H1 (cell line): ENCODE measurements at regions not wholly inside any gene's neighbourhood (a gene's known extent, or its start where the extent isn't known, plus 50 kb on each side); places are given as distances from the start of the nearest gene placed in this dataset.

Experiments
- CTCF ChIA-PET: fragments of 300-600 bp; sonication (Branson Sonifier 250); formaldehyde crosslinking; loops from one replicate; lab custom pipeline; 2021; ENCODE audit not compliant: partially characterized antibody; lab: Charles Lee
- POLR2A ChIA-PET: fragments of 300-600 bp; sonication (Branson Sonifier 250); formaldehyde crosslinking; loops from one replicate; lab custom pipeline; 2021; ENCODE audit warnings: inconsistent platforms; ENCODE audit not compliant: partially characterized antibody; lab: Charles Lee
- DNase-seq, 2 experiments: peaks; one replicate each; pipeline versions ENCODE4 v3.0.0 to v3.0.0-alpha.2; 2010 to 2022; ENCODE audit warnings: low spot score in 2 of 2, low read depth in 1 of 2, mixed read lengths in 1 of 2
- FAIRE-seq: peaks from 2 replicates; lab custom pipeline; 2011; peaks lifted over from hg19 to GRCh38; lab: Jason Lieb, UNC
- H2AFZ ChIP-seq: 2 replicates; pipeline ENCODE4 v1.8.1; 2012; ENCODE audit warnings: low read length, inconsistent platforms
- H2AK5ac ChIP-seq: 2 replicates; pipeline ENCODE4 v1.6.1; 2013; ENCODE audit warnings: low read depth, low read length
- H2BK120ac ChIP-seq: replicated peaks from 2 replicates; pipeline ENCODE3; 2013; ENCODE audit warnings: low read depth, low read length, inconsistent platforms
- H2BK12ac ChIP-seq: 2 replicates; pipeline ENCODE4 v1.6.1; 2013; ENCODE audit warnings: low read depth, low read length
- H2BK15ac ChIP-seq: 2 replicates; pipeline ENCODE4 v1.6.1; 2013; ENCODE audit warnings: low read length
- H2BK20ac ChIP-seq: 2 replicates; pipeline ENCODE4 v1.6.1; 2013; ENCODE audit warnings: low read length
- H2BK5ac ChIP-seq: 2 replicates; pipeline ENCODE4 v1.6.1; 2013; ENCODE audit warnings: low read depth, low read length
- H3K14ac ChIP-seq: 2 replicates; pipeline ENCODE4 v1.6.1; 2013; ENCODE audit warnings: inconsistent platforms; ENCODE audit not compliant: insufficient read length
- H3K18ac ChIP-seq: 2 replicates; pipeline ENCODE4 v1.6.1; 2013; ENCODE audit warnings: low read length; ENCODE audit errors: extremely low read depth
- H3K23ac ChIP-seq: 2 replicates; pipeline ENCODE4 v1.6.1; 2013; ENCODE audit warnings: inconsistent platforms; ENCODE audit not compliant: insufficient read length
- H3K23me2 ChIP-seq: 2 replicates; pipeline ENCODE4 v1.6.1; 2013; ENCODE audit warnings: low read depth, low read length
- H3K27ac ChIP-seq: 2 replicates; pipeline ENCODE4 v1.6.1; 2011; ENCODE audit warnings: low read depth, low read length, inconsistent platforms
- H3K27me3 ChIP-seq, 4 experiments: replicated peaks in 1 of 4; 1 replicate in 1 of 4; 2 replicates in 3 of 4; pipeline versions ENCODE4 v1.6.1 to v1.8.1; 2011 to 2013; ENCODE audit warnings: low read length in 3 of 4, mild to moderate bottlenecking in 3 of 4, inconsistent platforms in 2 of 4, mixed read lengths in 2 of 4, moderate library complexity in 1 of 4; ENCODE audit not compliant: control insufficient read depth in 3 of 4, insufficient read depth in 3 of 4; ENCODE audit errors: extremely low read depth in 1 of 4
- H3K36me3 ChIP-seq, 4 experiments: 2 replicates each; pipeline versions ENCODE4 v1.6.1 to v1.8.1; 2011 to 2013; ENCODE audit warnings: mild to moderate bottlenecking in 4 of 4, low read length in 3 of 4, moderate library complexity in 2 of 4, control low read depth in 1 of 4, inconsistent platforms in 1 of 4; ENCODE audit not compliant: insufficient read depth in 4 of 4, control insufficient read depth in 2 of 4
- H3K4ac ChIP-seq: replicated peaks from 2 replicates; pipeline ENCODE3; 2013; ENCODE audit warnings: low read length, low read depth, mixed read lengths, inconsistent platforms; ENCODE audit not compliant: insufficient read length
- H3K4me1 ChIP-seq, 4 experiments: replicated peaks in 1 of 4; 1 replicate in 1 of 4; 2 replicates in 3 of 4; pipeline versions ENCODE4 v1.6.1 to v1.8.1; 2011 to 2013; ENCODE audit warnings: low read length in 3 of 4, inconsistent platforms in 2 of 4, mixed read lengths in 1 of 4; ENCODE audit not compliant: insufficient read depth in 4 of 4, control insufficient read depth in 3 of 4
- H3K4me2 ChIP-seq, 2 experiments: 2 replicates each; pipeline versions ENCODE4 v1.6.1 to v1.8.1; 2011 to 2013; ENCODE audit warnings: low read depth in 2 of 2, low read length in 2 of 2, control low read depth in 1 of 2, inconsistent platforms in 1 of 2, mild to moderate bottlenecking in 1 of 2; ENCODE audit not compliant: insufficient read depth in 1 of 2
- H3K4me3 ChIP-seq, 4 experiments: fragments of 200-600, 300-600 bp in 1 of 4; sonication (generic), shearing (Covaris generic), sonication (Bioruptor Twin) in 1 of 4; 2 replicates each; pipeline versions ENCODE4 v1.5.1 to v1.8.1; 2011 to 2016; ENCODE audit warnings: low read length in 4 of 4, low read depth in 3 of 4, control low read depth in 2 of 4, inconsistent platforms in 2 of 4, mild to moderate bottlenecking in 2 of 4, mixed read lengths in 1 of 4, moderate library complexity in 1 of 4; ENCODE audit not compliant: insufficient read depth in 2 of 4; ENCODE audit errors: extremely low read depth in 1 of 4
- H3K56ac ChIP-seq: replicated peaks from 2 replicates; pipeline ENCODE3; 2013; ENCODE audit warnings: low read depth, mild to moderate bottlenecking, mixed read lengths, low read length, inconsistent platforms; ENCODE audit not compliant: insufficient read length
- H3K79me1 ChIP-seq: 2 replicates; pipeline ENCODE4 v1.6.1; 2013; ENCODE audit warnings: low read depth, low read length, control low read depth
- H3K79me2 ChIP-seq, 2 experiments: 2 replicates each; pipeline versions ENCODE4 v1.6.1 to v1.8.1; 2012 to 2013; ENCODE audit warnings: low read length in 2 of 2, mild to moderate bottlenecking in 2 of 2, inconsistent platforms in 1 of 2; ENCODE audit not compliant: insufficient read depth in 2 of 2, control insufficient read depth in 1 of 2
- H3K9ac ChIP-seq, 4 experiments: replicated peaks in 1 of 4; 1 replicate in 1 of 4; 2 replicates in 3 of 4; pipeline versions ENCODE4 v1.6.1 to v1.8.1; 2011 to 2013; ENCODE audit warnings: low read depth in 3 of 4, low read length in 3 of 4, control low read depth in 2 of 4, mild to moderate bottlenecking in 2 of 4, moderate library complexity in 2 of 4, inconsistent platforms in 1 of 4; ENCODE audit errors: extremely low read depth in 1 of 4
- H3K9me3 ChIP-seq, 2 experiments: 2 replicates each; pipeline versions ENCODE4 v1.6.1 to v1.8.1; 2012 to 2013; ENCODE audit warnings: mild to moderate bottlenecking in 2 of 2, moderate library complexity in 2 of 2, control low read depth in 1 of 2, inconsistent platforms in 1 of 2, low read depth in 1 of 2, low read length in 1 of 2, mixed read lengths in 1 of 2; ENCODE audit not compliant: insufficient read depth in 2 of 2
- H4K20me1 ChIP-seq, 2 experiments: replicated peaks in 1 of 2; 2 replicates each; pipeline versions ENCODE3 to v1.8.1; 2011 to 2013; ENCODE audit warnings: inconsistent platforms in 2 of 2, low read length in 2 of 2, mild to moderate bottlenecking in 1 of 2; ENCODE audit not compliant: insufficient read depth in 2 of 2, control insufficient read depth in 1 of 2
- H4K5ac ChIP-seq: 2 replicates; pipeline ENCODE4 v1.6.1; 2013; ENCODE audit warnings: low read length, low read depth, mixed read lengths, inconsistent platforms; ENCODE audit not compliant: insufficient read length
- H4K8ac ChIP-seq: 2 replicates; pipeline ENCODE4 v1.8.0; 2013; ENCODE audit warnings: mild to moderate bottlenecking, moderate library complexity, low read length, inconsistent platforms; ENCODE audit not compliant: insufficient read depth; ENCODE audit errors: extremely low read depth
- H4K91ac ChIP-seq: replicated peaks from 2 replicates; pipeline ENCODE3; 2013; ENCODE audit warnings: low read length, mixed read lengths, inconsistent platforms; ENCODE audit not compliant: insufficient read length
- ATF3 ChIP-seq: IDR thresholded peaks from 2 replicates; pipeline ENCODE4 v1.6.1; 2011; ENCODE audit warnings: low read depth, mild to moderate bottlenecking, low read length; ENCODE audit not compliant: insufficient read depth
- CTBP2 ChIP-seq: IDR thresholded peaks from 2 replicates; pipeline ENCODE4 v1.7.0; 2011; ENCODE audit warnings: borderline replicate concordance, mild to moderate bottlenecking, moderate library complexity, mixed read lengths, low read length; ENCODE audit not compliant: insufficient read depth, insufficient read length
- E2F6 ChIP-seq: IDR thresholded peaks from 2 replicates; pipeline ENCODE4 v1.6.1; 2012; ENCODE audit warnings: inconsistent platforms
- EP300 ChIP-seq, 2 experiments: IDR thresholded peaks; 1 replicate in 1 of 2; 2 replicates in 1 of 2; pipeline ENCODE4 v1.6.1; 2011 to 2012; ENCODE audit warnings: low read depth in 2 of 2, low read length in 2 of 2, mild to moderate bottlenecking in 2 of 2, borderline replicate concordance in 1 of 2, inconsistent platforms in 1 of 2, moderate library complexity in 1 of 2
- GABPA ChIP-seq: IDR thresholded peaks from 2 replicates; pipeline ENCODE4 v1.6.1; 2011; ENCODE audit warnings: mild to moderate bottlenecking, low read length, moderate library complexity, borderline replicate concordance; ENCODE audit not compliant: insufficient read depth
- POLR2AphosphoS5 ChIP-seq: IDR thresholded peaks from 2 replicates; pipeline ENCODE4 v1.6.1; 2011; ENCODE audit warnings: low read depth, low read length
- POU5F1 ChIP-seq: IDR thresholded peaks from 2 replicates; pipeline ENCODE4 v1.6.1; 2011; ENCODE audit warnings: low read depth, mild to moderate bottlenecking, low read length, moderate library complexity
- SIRT6 ChIP-seq: IDR thresholded peaks from one replicate; pipeline ENCODE4 v1.7.1; 2012; ENCODE audit warnings: low read length, inconsistent platforms
- SRF ChIP-seq: IDR thresholded peaks from 2 replicates; pipeline ENCODE4 v1.6.1; 2011; ENCODE audit warnings: mild to moderate bottlenecking, low read depth, low read length, moderate library complexity
- SUZ12 ChIP-seq: fragments of 200-600 bp; sonication (generic); IDR thresholded peaks from 2 replicates; pipeline ENCODE4 v1.6.1; 2012; ENCODE audit warnings: mild to moderate bottlenecking, inconsistent platforms, low read length, moderate library complexity, mixed read lengths
- TAF7 ChIP-seq: optimal IDR thresholded peaks from 2 replicates; pipeline ENCODE3; 2011; ENCODE audit warnings: low read depth, mild to moderate bottlenecking, inconsistent platforms, low read length, moderate library complexity, borderline replicate concordance
- YY1 ChIP-seq: IDR thresholded peaks from 2 replicates; pipeline ENCODE4 v1.6.1; 2011; ENCODE audit warnings: low read depth, mild to moderate bottlenecking, low read length
- WGBS, 2 experiments: shearing (Covaris generic) in 1 of 2; methylation state at CpG; one replicate each; pipeline versions ENCODE4 v1.1.6 to v1.1.7; 2013 to 2015; ENCODE audit warnings: low lambda C conversion rate in 2 of 2, mixed read lengths in 2 of 2, inconsistent platforms in 1 of 2, low coverage in 1 of 2, missing lambda C conversion rate in 1 of 2; ENCODE audit not compliant: insufficient replicate concordance in 2 of 2, insufficient coverage in 1 of 2, insufficient read length in 1 of 2; ENCODE audit errors: extremely low coverage in 1 of 2, missing lambda C conversion rate in 1 of 2; 5-methylcytosine and 5-hydroxymethylcytosine counted together

GRCh38 chr1:164969253-164969652 lies 387.3 kb downstream of the LMX1A start:
- no peak overlapping the region for H4K8ac ChIP-seq
- no peak overlapping the region for H2BK5ac ChIP-seq
- no peaks in the 10 kb centered on the region for H3K9me3 ChIP-seq
- no peak overlapping the region; a peak in 1 of 4 replicates for H3K4me2 ChIP-seq
- H3K79me1 ChIP-seq: no peaks in the 10 kb centered on the region
- H4K20me1 ChIP-seq: no peaks in the 10 kb centered on the region
- no peak overlapping the region for H3K4ac ChIP-seq
- ChIA-PET POLR2A (no interaction called here), CTCF (interaction anchor here (0.9 to 4.2 kb wide), 6 partner anchors 8 to 106 kb away, joined by 3 to 15 read pairs (median 4); no protein-coding TSS in a partner anchor)
- no peak for FAIRE-seq
- H3K9ac ChIP-seq: no peak overlapping the region; a peak in 1 of 7 replicates
- peaks cover 0 to 5% (median 3%) of the 10 kb centered on the region in 4 experiments; a peak in 2 of 7 replicates for H3K4me1 ChIP-seq
- H4K91ac ChIP-seq: no peak overlapping the region
- H3K23me2 ChIP-seq: no peaks in the 10 kb centered on the region
- H2BK12ac ChIP-seq: no peak overlapping the region
- H3K79me2 ChIP-seq: no peaks in the 10 kb centered on the region
- H3K4me3 ChIP-seq: no peak overlapping the region
- no peak for DNase-seq
- H4K5ac ChIP-seq: no peak overlapping the region
- peak overlapping the region; percentile 90 for H2AFZ ChIP-seq
- no peak overlapping the region for H3K27ac ChIP-seq
- H3K27me3 ChIP-seq: peaks cover 0 to 2% (median 0%) of the 10 kb centered on the region in 4 experiments; a peak in 1 of 7 replicates
- no peak overlapping the region for H3K23ac ChIP-seq
- 71% methylated on average over 2 of the region's 2 CpGs; no CpG with 5 or more reads in 1 of the 2 experiments for WGBS, 2 experiments
- H2AK5ac ChIP-seq: no peak overlapping the region
- H3K14ac ChIP-seq: no peak overlapping the region
- H2BK20ac ChIP-seq: no peak overlapping the region
- no peak overlapping the region for H2BK15ac ChIP-seq
- H2BK120ac ChIP-seq: no peak overlapping the region
- H3K18ac ChIP-seq: no peak overlapping the region
- no peaks in the 10 kb centered on the region for H3K36me3 ChIP-seq
- no peak overlapping the region for H3K56ac ChIP-seq
- TF ChIP-seq GABPA (no peak), POLR2AphosphoS5 (peak; percentile 34; the same call in 1 of the 2 replicates), E2F6 (no peak), CTBP2 (no peak), SUZ12 (no peak), YY1 (no peak), ATF3 (no peak), EP300 (IDR thresholded peaks at IDR 0.05; ENCODE audit: borderline replicate concordance in 1 of 2, low read depth in 2 of 2, low read length in 2 of 2) (no peak), SRF (no peak), SIRT6 (no peak), POU5F1 (no peak), TAF7 (peak; percentile 60)
